RWPE2 (cell line): ENCODE measurements at regions not wholly inside any gene's neighbourhood (a gene's known extent, or its start where the extent isn't known, plus 50 kb on each side); places are given as distances from the start of the nearest gene placed in this dataset.

Experiments
- ATAC-seq: fragments of 200-7000 bp; cut with Tn5 transposase; 3 replicates; pipeline ENCODE4 v1.9.1; 2021; ENCODE audit warnings: low read depth
- DNase-seq: peaks from one replicate; pipeline ENCODE4 v3.0.0-alpha.2; 2020; ENCODE audit warnings: low spot score
- H3K27ac ChIP-seq: fragments of 450-650 bp; 2 replicates; pipeline ENCODE4 v1.5.1; 2017; ENCODE audit warnings: mild to moderate bottlenecking; ENCODE audit not compliant: poor library complexity, severe bottlenecking
- H3K27me3 ChIP-seq: fragments of 250-450 bp; sonication (Bioruptor Pico); 2 replicates; pipeline ENCODE4 v1.5.1; 2021; ENCODE audit warnings: mild to moderate bottlenecking, moderate library complexity; ENCODE audit not compliant: insufficient read depth, poor library complexity, severe bottlenecking
- H3K36me3 ChIP-seq: fragments of 250-450 bp; sonication (Bioruptor Pico); 2 replicates; pipeline ENCODE4 v1.5.1; 2020; ENCODE audit warnings: low read depth, mild to moderate bottlenecking, moderate library complexity
- H3K4me1 ChIP-seq: fragments of 250-450 bp; sonication (Bioruptor Pico); 2 replicates; pipeline ENCODE4 v1.5.1; 2021; ENCODE audit warnings: mild to moderate bottlenecking, moderate library complexity; ENCODE audit not compliant: insufficient read depth, poor library complexity, severe bottlenecking
- H3K4me3 ChIP-seq: fragments of 250-450 bp; sonication (Bioruptor Pico); 2 replicates; pipeline ENCODE4 v1.5.1; 2021; ENCODE audit warnings: mild to moderate bottlenecking, moderate library complexity; ENCODE audit not compliant: severe bottlenecking
- H3K9me3 ChIP-seq: fragments of 250-450 bp; sonication (Bioruptor Pico); 2 replicates; pipeline ENCODE4 v1.5.1; 2021; ENCODE audit warnings: mild to moderate bottlenecking, moderate library complexity; ENCODE audit not compliant: severe bottlenecking
- TF ChIP-seq, protein P1 (sequence below): fragments of 450-650 bp; IDR thresholded peaks from one replicate; pipeline ENCODE4 v1.5.1; 2017; ENCODE audit warnings: mild to moderate bottlenecking, moderate library complexity; ENCODE audit not compliant: poor library complexity, severe bottlenecking

DNA sequence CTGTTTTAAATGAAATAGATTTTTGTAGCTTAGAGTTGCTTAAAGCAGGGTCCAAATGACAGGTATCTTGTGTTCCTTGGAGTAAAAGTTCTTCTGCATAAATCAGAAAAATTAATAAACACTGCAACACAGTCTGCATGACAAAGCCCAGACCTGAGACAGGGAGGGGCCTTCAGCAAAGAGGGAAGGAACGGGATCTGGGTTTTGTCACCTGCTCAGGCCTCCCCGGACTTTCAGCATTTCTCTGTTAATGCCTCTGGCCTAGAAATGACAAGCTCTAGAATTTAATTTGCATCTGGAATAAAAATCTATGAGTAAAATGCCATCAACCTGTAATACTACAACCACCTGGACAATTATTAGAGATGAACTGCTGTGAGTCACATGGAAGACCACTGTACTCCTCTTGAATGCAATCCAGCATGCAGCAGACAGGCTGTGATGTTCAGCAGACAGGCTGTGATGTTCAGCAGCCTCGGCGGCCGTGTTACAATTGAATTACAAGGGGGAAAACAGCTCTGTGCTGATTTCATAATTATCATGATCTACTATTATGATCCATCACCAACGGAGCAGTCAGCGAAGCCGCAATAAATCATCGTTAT, 170.2 kb downstream of the TOX3 start:
- TF ChIP-seq, protein P1, sequence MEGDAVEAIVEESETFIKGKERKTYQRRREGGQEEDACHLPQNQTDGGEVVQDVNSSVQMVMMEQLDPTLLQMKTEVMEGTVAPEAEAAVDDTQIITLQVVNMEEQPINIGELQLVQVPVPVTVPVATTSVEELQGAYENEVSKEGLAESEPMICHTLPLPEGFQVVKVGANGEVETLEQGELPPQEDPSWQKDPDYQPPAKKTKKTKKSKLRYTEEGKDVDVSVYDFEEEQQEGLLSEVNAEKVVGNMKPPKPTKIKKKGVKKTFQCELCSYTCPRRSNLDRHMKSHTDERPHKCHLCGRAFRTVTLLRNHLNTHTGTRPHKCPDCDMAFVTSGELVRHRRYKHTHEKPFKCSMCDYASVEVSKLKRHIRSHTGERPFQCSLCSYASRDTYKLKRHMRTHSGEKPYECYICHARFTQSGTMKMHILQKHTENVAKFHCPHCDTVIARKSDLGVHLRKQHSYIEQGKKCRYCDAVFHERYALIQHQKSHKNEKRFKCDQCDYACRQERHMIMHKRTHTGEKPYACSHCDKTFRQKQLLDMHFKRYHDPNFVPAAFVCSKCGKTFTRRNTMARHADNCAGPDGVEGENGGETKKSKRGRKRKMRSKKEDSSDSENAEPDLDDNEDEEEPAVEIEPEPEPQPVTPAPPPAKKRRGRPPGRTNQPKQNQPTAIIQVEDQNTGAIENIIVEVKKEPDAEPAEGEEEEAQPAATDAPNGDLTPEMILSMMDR = no peak
- Histone ChIP-seq H3K27ac (no peak overlapping the region), H3K4me3 (no peak overlapping the region), H3K27me3 (no peaks in the 10 kb centered on the region), H3K36me3 (no peaks in the 10 kb centered on the region), H3K9me3 (no peaks in the 10 kb centered on the region), H3K4me1 (no peaks in the 10 kb centered on the region)
- ATAC-seq (no peak), DNase-seq (no peak)

DNA sequence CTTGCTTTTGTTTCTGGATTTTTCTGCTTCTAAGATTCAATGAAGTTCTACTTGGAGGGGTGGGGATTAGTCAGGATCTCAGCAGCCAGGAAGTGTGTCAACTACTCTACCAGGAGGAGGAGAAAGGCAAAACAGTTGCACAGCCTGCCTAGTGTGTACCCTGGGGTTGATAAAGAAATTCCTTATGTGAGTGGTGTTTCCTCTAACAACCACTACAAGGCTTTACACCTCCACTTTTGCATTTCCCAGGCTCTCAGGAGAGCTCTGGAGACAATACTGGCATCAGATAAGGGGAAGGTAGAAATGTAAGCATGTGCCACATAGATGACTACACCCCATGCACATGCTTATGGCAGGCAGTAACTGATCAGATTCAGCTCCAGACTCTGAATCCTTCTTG, 174.6 kb downstream of the TOX3 start:
- H3K9me3 ChIP-seq = no peaks in the 10 kb centered on the region
- H3K27me3 ChIP-seq = no peaks in the 10 kb centered on the region
- ATAC-seq (no peak), DNase-seq (no peak)
- H3K36me3 ChIP-seq = no peaks in the 10 kb centered on the region
- no peak overlapping the region for H3K4me3 ChIP-seq
- TF ChIP-seq, protein P1 = no peak
- H3K27ac ChIP-seq = no peak overlapping the region
- H3K4me1 ChIP-seq = no peaks in the 10 kb centered on the region

DNA sequence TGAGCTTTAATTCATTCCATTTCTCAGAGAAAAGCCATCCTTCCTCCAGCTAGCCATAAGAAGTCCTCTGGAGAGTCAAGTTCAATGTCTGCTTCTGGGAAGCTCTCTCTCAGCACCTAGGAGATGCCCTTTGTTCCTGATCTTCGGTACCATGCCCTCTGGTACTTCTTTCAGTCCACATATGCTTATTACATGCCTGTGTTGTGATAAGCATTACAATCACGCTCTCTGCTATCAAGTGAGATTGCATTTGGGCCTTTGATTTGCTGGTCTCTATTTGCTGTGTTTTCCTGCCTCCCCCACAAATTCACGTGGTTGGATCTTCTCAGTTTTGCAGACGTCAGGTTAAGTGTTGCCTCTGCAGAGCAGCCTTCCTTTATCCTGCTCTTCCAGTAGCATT, 178.1 kb downstream of the TOX3 start:
- H3K9me3 ChIP-seq = no peaks in the 10 kb centered on the region
- H3K36me3 ChIP-seq = no peaks in the 10 kb centered on the region
- no peaks in the 10 kb centered on the region for H3K27me3 ChIP-seq
- H3K4me3 ChIP-seq = no peak overlapping the region
- TF ChIP-seq, protein P1 = no peak
- DNase-seq = no peak
- no peak overlapping the region for H3K27ac ChIP-seq
- H3K4me1 ChIP-seq = no peaks in the 10 kb centered on the region
- no peak for ATAC-seq

DNA sequence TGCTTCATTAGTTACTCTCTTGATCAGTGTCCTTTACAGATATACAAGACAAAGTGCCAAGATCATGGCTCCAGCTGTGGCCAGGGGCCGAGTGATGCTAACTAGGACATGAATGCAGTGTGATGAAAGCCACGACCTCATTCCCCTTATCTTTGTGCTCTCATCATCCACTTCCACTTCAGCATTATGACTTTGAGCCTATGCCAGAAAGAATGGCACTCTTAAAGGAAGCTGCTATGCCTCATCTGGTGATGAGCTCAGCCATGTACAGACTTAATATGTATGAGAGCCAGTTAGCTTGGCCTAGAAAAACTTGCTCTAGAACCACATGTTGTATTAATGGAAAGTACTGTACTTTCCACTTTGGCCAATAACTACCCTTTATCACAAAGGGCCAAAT, 179.1 kb downstream of the TOX3 start:
- TF ChIP-seq, protein P1 = no peak
- no peak for DNase-seq
- ATAC-seq = no peak

DNA sequence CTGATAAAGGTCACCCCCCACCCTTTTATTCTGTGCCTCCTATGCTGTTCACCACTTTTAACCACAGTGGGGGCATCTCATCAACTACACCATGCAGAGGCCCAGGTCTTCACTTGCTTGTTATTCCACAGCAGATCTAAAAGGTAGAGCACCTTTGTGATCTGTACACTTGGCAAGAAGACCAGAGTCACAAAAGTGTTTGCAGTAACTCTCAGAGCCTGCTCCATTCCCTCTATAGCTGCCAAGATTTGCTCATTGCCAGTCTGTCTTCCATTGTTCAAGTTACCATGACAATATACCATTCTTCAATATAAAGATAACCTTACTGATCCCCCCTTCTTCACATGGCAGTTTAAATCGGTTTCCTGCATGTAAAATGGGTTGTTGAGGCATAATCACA, 180.0 kb downstream of the TOX3 start:
- DNase-seq = no peak
- TF ChIP-seq, protein P1 = no peak
- no peaks in the 10 kb centered on the region for H3K36me3 ChIP-seq

More for the DNA sequence above, 179.1 kb downstream of the TOX3 start:
- Histone ChIP-seq H3K36me3 (no peaks in the 10 kb centered on the region), H3K4me3 (no peak overlapping the region), H3K4me1 (no peaks in the 10 kb centered on the region), H3K27me3 (no peaks in the 10 kb centered on the region), H3K27ac (no peak overlapping the region), H3K9me3 (no peaks in the 10 kb centered on the region)

More for the DNA sequence above, 180.0 kb downstream of the TOX3 start:
- no peaks in the 10 kb centered on the region for H3K9me3 ChIP-seq
- H3K4me1 ChIP-seq = no peaks in the 10 kb centered on the region
- no peak overlapping the region for H3K27ac ChIP-seq
- no peaks in the 10 kb centered on the region for H3K27me3 ChIP-seq
- H3K4me3 ChIP-seq = no peak overlapping the region
- ATAC-seq = no peak
